ENCODE measurements at regions not wholly inside any gene's neighbourhood (a gene's known extent, or its start where the extent isn't known, plus 50 kb on each side); places are given as distances from the start of the nearest gene placed in this dataset.

GRCh38 chr11:109307366-109307765 is 114.6 kb upstream of the C11orf87 start:
- Histone ChIP-seq H3K27ac (no peak overlapping the region), H3K9me3 (no peaks in the 10 kb centered on the region), H3K36me3 (no peaks in the 10 kb centered on the region), H3K27me3 (no peaks in the 10 kb centered on the region), H3K4me3 (no peak overlapping the region), H3K4me1 (no peaks in the 10 kb centered on the region)
- TF ChIP-seq, protein P1, sequence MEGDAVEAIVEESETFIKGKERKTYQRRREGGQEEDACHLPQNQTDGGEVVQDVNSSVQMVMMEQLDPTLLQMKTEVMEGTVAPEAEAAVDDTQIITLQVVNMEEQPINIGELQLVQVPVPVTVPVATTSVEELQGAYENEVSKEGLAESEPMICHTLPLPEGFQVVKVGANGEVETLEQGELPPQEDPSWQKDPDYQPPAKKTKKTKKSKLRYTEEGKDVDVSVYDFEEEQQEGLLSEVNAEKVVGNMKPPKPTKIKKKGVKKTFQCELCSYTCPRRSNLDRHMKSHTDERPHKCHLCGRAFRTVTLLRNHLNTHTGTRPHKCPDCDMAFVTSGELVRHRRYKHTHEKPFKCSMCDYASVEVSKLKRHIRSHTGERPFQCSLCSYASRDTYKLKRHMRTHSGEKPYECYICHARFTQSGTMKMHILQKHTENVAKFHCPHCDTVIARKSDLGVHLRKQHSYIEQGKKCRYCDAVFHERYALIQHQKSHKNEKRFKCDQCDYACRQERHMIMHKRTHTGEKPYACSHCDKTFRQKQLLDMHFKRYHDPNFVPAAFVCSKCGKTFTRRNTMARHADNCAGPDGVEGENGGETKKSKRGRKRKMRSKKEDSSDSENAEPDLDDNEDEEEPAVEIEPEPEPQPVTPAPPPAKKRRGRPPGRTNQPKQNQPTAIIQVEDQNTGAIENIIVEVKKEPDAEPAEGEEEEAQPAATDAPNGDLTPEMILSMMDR (IDR thresholded peaks at IDR 0.05) = no peak
- intact Hi-C loops (cut with DNase I) = no loop called here
- no peak for DNase-seq (ENCODE audit: low spot score in 2 of 2)

GRCh38 chr11:109308551-109308950 is 113.4 kb upstream of the C11orf87 start:
- TF ChIP-seq, protein P1 (IDR thresholded peaks at IDR 0.05) = no peak
- Histone ChIP-seq H3K4me1 (no peaks in the 10 kb centered on the region), H3K4me3 (no peak overlapping the region), H3K36me3 (no peaks in the 10 kb centered on the region), H3K9me3 (no peaks in the 10 kb centered on the region), H3K27me3 (no peaks in the 10 kb centered on the region), H3K27ac (no peak overlapping the region)
- intact Hi-C loops (cut with DNase I) = no loop called here
- no peak for DNase-seq (ENCODE audit: low spot score in 2 of 2)

- Histone ChIP-seq H3K27ac (no peak overlapping the region), H3K4me1 (no peaks in the 10 kb centered on the region), H3K36me3 (no peaks in the 10 kb centered on the region), H3K4me3 (no peak overlapping the region), H3K9me3 (no peaks in the 10 kb centered on the region), H3K27me3 (no peaks in the 10 kb centered on the region)
- DNase-seq (ENCODE audit: low spot score in 2 of 2) = no peak
- intact Hi-C loops (cut with DNase I) = no loop called here
- TF ChIP-seq, protein P1 (IDR thresholded peaks at IDR 0.05) = no peak
Measured at GRCh38 chr11:109309153-109309552, 112.8 kb upstream of the C11orf87 start.

GRCh38 chr11:109317726-109318125 is 104.3 kb upstream of the C11orf87 start:
- H3K4me3 ChIP-seq = no peak overlapping the region
- H3K4me1 ChIP-seq = no peaks in the 10 kb centered on the region
- TF ChIP-seq, protein P1 (IDR thresholded peaks at IDR 0.05) = no peak
- H3K27ac ChIP-seq = no peak overlapping the region
- H3K27me3 ChIP-seq = no peaks in the 10 kb centered on the region
- intact Hi-C loops (cut with DNase I) = no loop called here
- no peaks in the 10 kb centered on the region for H3K36me3 ChIP-seq
- H3K9me3 ChIP-seq = no peaks in the 10 kb centered on the region
- DNase-seq (ENCODE audit: low spot score in 2 of 2) = no peak

- TF ChIP-seq, protein P1 (IDR thresholded peaks at IDR 0.05) = no peak
Measured at GRCh38 chr11:109320595-109320994, 101.4 kb upstream of the C11orf87 start.

GRCh38 chr11:109326781-109327180 is 95.2 kb upstream of the C11orf87 start:
- Histone ChIP-seq H3K36me3 (no peaks in the 10 kb centered on the region), H3K4me3 (no peak overlapping the region), H3K9me3 (no peaks in the 10 kb centered on the region), H3K4me1 (no peaks in the 10 kb centered on the region), H3K27me3 (no peaks in the 10 kb centered on the region), H3K27ac (no peak overlapping the region)
- intact Hi-C loops (cut with DNase I) = no loop called here
- TF ChIP-seq, protein P1 (IDR thresholded peaks at IDR 0.05) = no peak
- no peak for DNase-seq (ENCODE audit: low spot score in 2 of 2)

More at GRCh38 chr11:109320595-109320994, 101.4 kb upstream of the C11orf87 start:
- intact Hi-C loops (cut with DNase I) = no loop called here
- Histone ChIP-seq H3K36me3 (no peaks in the 10 kb centered on the region), H3K9me3 (no peaks in the 10 kb centered on the region), H3K27ac (no peak overlapping the region), H3K27me3 (no peaks in the 10 kb centered on the region), H3K4me3 (no peak overlapping the region), H3K4me1 (no peaks in the 10 kb centered on the region)
- no peak for DNase-seq (ENCODE audit: low spot score in 2 of 2)
